DOHH2 (cell line): ENCODE measurements at regions not wholly inside any gene's neighbourhood (a gene's known extent, or its start where the extent isn't known, plus 50 kb on each side); places are given as distances from the start of the nearest gene placed in this dataset.

ENCODE experiments used
- H3F3A ChIP-seq: fragments of 200-600 bp; sonication (generic), shearing (Covaris generic); 2 replicates; pipeline ENCODE4 v1.6.0; 2016; ENCODE audit warnings: antibody characterized with exemption, mild to moderate bottlenecking; ENCODE audit not compliant: control insufficient read depth, insufficient read depth
- H3K27ac ChIP-seq: fragments of 200-600 bp; sonication (generic); 2 replicates; pipeline ENCODE4 v1.5.1; 2014; ENCODE audit warnings: low read depth, mild to moderate bottlenecking, low read length, moderate library complexity
- H3K27me3 ChIP-seq: fragments of 200-600 bp; sonication (generic); 2 replicates; pipeline ENCODE4 v1.6.1; 2014; ENCODE audit warnings: mild to moderate bottlenecking, low read length, mixed read lengths; ENCODE audit not compliant: control insufficient read depth
- H3K36me3 ChIP-seq: fragments of 200-600 bp; sonication (generic); 2 replicates; pipeline ENCODE4 v1.6.1; 2014; ENCODE audit warnings: mild to moderate bottlenecking, low read length, moderate library complexity, mixed read lengths; ENCODE audit not compliant: control insufficient read depth
- H3K4me1 ChIP-seq: fragments of 200-600 bp; sonication (generic); 2 replicates; pipeline ENCODE4 v1.6.1; 2014; ENCODE audit warnings: mild to moderate bottlenecking, low read length, mixed read lengths; ENCODE audit not compliant: control insufficient read depth
- H3K4me2 ChIP-seq: fragments of 200-600 bp; sonication (generic); 2 replicates; pipeline ENCODE4 v1.6.0; 2014; ENCODE audit warnings: mild to moderate bottlenecking, low read length, moderate library complexity
- H3K4me3 ChIP-seq: fragments of 200-600 bp; sonication (generic); 2 replicates; pipeline ENCODE4 v1.5.1; 2014; ENCODE audit warnings: mild to moderate bottlenecking, low read length, mixed read lengths
- H3K79me2 ChIP-seq: fragments of 200-600 bp; sonication (generic); 2 replicates; pipeline ENCODE4 v1.6.1; 2014; ENCODE audit warnings: mild to moderate bottlenecking, low read length, mixed read lengths; ENCODE audit not compliant: control insufficient read depth
- H3K9me2 ChIP-seq: fragments of 200-600 bp; sonication (generic); replicated peaks from 2 replicates; pipeline ENCODE4 v1.6.1; 2014; ENCODE audit warnings: mild to moderate bottlenecking, low read length, mixed read lengths; ENCODE audit not compliant: control insufficient read depth
- H3K9me3 ChIP-seq: fragments of 200-600 bp; sonication (generic); 2 replicates; pipeline ENCODE4 v1.6.1; 2014; ENCODE audit warnings: antibody characterized with exemption, low read length, mixed read lengths; ENCODE audit not compliant: control insufficient read depth, insufficient read depth
- H4K20me1 ChIP-seq: fragments of 200-600 bp; sonication (generic); 2 replicates; pipeline ENCODE4 v1.6.0; 2014; ENCODE audit warnings: low read depth, mild to moderate bottlenecking, antibody characterized with exemption, low read length, moderate library complexity; ENCODE audit not compliant: control insufficient read depth, insufficient read depth
- CTCF ChIP-seq: fragments of 200-600 bp; sonication (generic); IDR thresholded peaks from one replicate; pipeline ENCODE4 v1.5.1; 2014; ENCODE audit warnings: antibody characterized with exemption, mild to moderate bottlenecking, low read depth, low read length; ENCODE audit not compliant: poor library complexity, severe bottlenecking
- EZH2phosphoT487 ChIP-seq: fragments of 200-600 bp; sonication (generic); IDR thresholded peaks from 2 replicates; pipeline ENCODE4 v1.6.1; 2017; ENCODE audit warnings: borderline replicate concordance, mild to moderate bottlenecking, antibody characterized with exemption, low read length, moderate library complexity, mixed read lengths

- H3K9me3 ChIP-seq, result no peaks in the 10 kb centered on the region
- no peak overlapping the region for H3K4me2 ChIP-seq
- H4K20me1 ChIP-seq, result no peaks in the 10 kb centered on the region
- H3K27me3 ChIP-seq, result no peaks in the 10 kb centered on the region
- no peak for TF ChIP-seq CTCF
- TF ChIP-seq EZH2phosphoT487, result no peak
- H3K27ac ChIP-seq, result no peak overlapping the region
- H3K79me2 ChIP-seq, result no peaks in the 10 kb centered on the region
- no peaks in the 10 kb centered on the region for H3K9me2 ChIP-seq
- no peaks in the 10 kb centered on the region for H3F3A ChIP-seq
- H3K4me1 ChIP-seq, result no peaks in the 10 kb centered on the region
- no peak overlapping the region for H3K4me3 ChIP-seq
- H3K36me3 ChIP-seq, result no peaks in the 10 kb centered on the region
Measured at GRCh38 chr3:135636596-135636995, 328.9 kb upstream of the PPP2R3A start.

DNA sequence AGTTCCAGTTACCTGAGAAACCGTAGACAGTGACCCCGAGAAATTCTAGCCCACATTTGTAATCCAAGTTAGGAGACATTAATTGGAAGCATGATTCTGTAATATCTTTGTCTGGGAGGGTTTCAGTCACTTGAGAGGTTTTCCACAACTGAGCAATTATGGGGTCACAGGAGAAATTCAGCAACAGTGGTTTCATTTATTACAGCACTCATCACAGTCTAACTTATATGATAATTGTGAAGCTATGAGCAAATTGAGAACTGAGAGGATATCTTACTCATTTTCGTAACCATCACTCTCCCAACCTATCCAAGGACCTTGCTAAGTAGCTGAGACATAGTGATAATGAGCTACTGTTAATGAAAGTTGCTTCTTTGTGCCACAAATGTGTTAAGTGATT, 328.5 kb upstream of the PPP2R3A start:
- Histone ChIP-seq H3K9me3 (no peaks in the 10 kb centered on the region), H3K4me3 (no peak overlapping the region), H3K36me3 (no peaks in the 10 kb centered on the region), H4K20me1 (no peaks in the 10 kb centered on the region), H3K79me2 (no peaks in the 10 kb centered on the region), H3K4me1 (no peaks in the 10 kb centered on the region), H3K27me3 (no peaks in the 10 kb centered on the region), H3F3A (no peaks in the 10 kb centered on the region), H3K4me2 (no peak overlapping the region), H3K27ac (no peak overlapping the region), H3K9me2 (no peaks in the 10 kb centered on the region)
- TF ChIP-seq EZH2phosphoT487 (no peak), CTCF (no peak)

- no peaks in the 10 kb centered on the region for H3F3A ChIP-seq
- no peaks in the 10 kb centered on the region for H3K4me1 ChIP-seq
- no peak overlapping the region for H3K27ac ChIP-seq
- no peaks in the 10 kb centered on the region for H4K20me1 ChIP-seq
- no peaks in the 10 kb centered on the region for H3K36me3 ChIP-seq
- H3K79me2 ChIP-seq, result no peaks in the 10 kb centered on the region
- H3K9me2 ChIP-seq, result no peaks in the 10 kb centered on the region
- H3K4me2 ChIP-seq, result no peak overlapping the region
- H3K4me3 ChIP-seq, result no peak overlapping the region
- H3K27me3 ChIP-seq, result no peaks in the 10 kb centered on the region
- TF ChIP-seq CTCF, result no peak
- TF ChIP-seq EZH2phosphoT487, result no peak
- no peaks in the 10 kb centered on the region for H3K9me3 ChIP-seq
Measured at GRCh38 chr3:135641761-135642160, 323.8 kb upstream of the PPP2R3A start.

DNA sequence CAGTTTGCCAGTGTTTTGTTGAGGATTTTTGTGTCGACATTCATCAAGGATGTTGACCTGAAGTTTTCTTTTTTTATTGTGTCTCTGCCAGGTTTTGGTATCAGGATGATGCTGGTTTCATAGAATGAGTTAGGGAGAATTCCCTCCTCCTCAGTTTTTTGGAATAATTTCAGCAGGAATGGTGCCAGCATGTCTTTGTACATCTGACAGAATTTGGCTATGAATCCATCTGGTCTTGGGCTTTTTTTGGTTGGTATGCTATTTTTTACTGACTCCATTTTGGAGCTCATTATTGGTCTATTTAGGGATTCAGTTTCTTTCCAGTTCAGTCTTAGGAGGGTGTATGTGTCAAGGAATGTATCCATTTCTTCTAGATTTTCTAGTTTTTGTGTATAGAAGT, 320.0 kb upstream of the PPP2R3A start:
- H3K4me1 ChIP-seq, result no peaks in the 10 kb centered on the region
- no peak for TF ChIP-seq CTCF
- TF ChIP-seq EZH2phosphoT487, result no peak
- H3K4me3 ChIP-seq, result no peak overlapping the region

More for the DNA sequence above, 320.0 kb upstream of the PPP2R3A start:
- Histone ChIP-seq H3F3A (no peaks in the 10 kb centered on the region), H3K27me3 (no peaks in the 10 kb centered on the region), H3K9me2 (no peaks in the 10 kb centered on the region), H3K27ac (no peak overlapping the region), H4K20me1 (no peaks in the 10 kb centered on the region), H3K9me3 (no peaks in the 10 kb centered on the region), H3K4me2 (no peak overlapping the region), H3K36me3 (no peaks in the 10 kb centered on the region), H3K79me2 (no peaks in the 10 kb centered on the region)
